Ishikawa (cell line): ENCODE measurements at regions not wholly inside any gene's neighbourhood (a gene's known extent, or its start where the extent isn't known, plus 50 kb on each side); places are given as distances from the start of the nearest gene placed in this dataset.

Source experiments
- CEBPB ChIP-seq: IDR thresholded peaks from 2 replicates; pipeline ENCODE4 v1.6.1; 2012
- CREB1 ChIP-seq: IDR thresholded peaks from 2 replicates; pipeline ENCODE4 v1.6.1; 2012; ENCODE audit warnings: low read depth
- EGR1 ChIP-seq: IDR thresholded peaks from 2 replicates; pipeline ENCODE4 v1.6.1; 2012
- EP300 ChIP-seq: IDR thresholded peaks from 2 replicates; pipeline ENCODE4 v1.6.1; 2012; ENCODE audit warnings: borderline replicate concordance
- FOXM1 ChIP-seq: IDR thresholded peaks from 2 replicates; pipeline ENCODE4 v1.6.1; 2012; ENCODE audit warnings: low read depth, borderline replicate concordance
- MAX ChIP-seq: IDR thresholded peaks from 2 replicates; pipeline ENCODE4 v1.6.1; 2012
- NFIC ChIP-seq: IDR thresholded peaks from 2 replicates; pipeline ENCODE4 v1.6.1; 2012
- RAD21 ChIP-seq: IDR thresholded peaks from 2 replicates; pipeline ENCODE4 v1.6.1; 2012; ENCODE audit warnings: low read depth
- REST ChIP-seq: IDR thresholded peaks from 2 replicates; pipeline ENCODE4 v1.6.1; 2012; ENCODE audit warnings: low read depth, mild to moderate bottlenecking
- TAF1 ChIP-seq: IDR thresholded peaks from 2 replicates; pipeline ENCODE4 v1.6.1; 2012; ENCODE audit warnings: low read depth, mild to moderate bottlenecking
- TCF12 ChIP-seq: IDR thresholded peaks from 2 replicates; pipeline ENCODE4 v1.6.1; 2012; ENCODE audit warnings: low read depth
- TEAD4 ChIP-seq: IDR thresholded peaks from 2 replicates; pipeline ENCODE4 v1.6.1; 2012
- USF1 ChIP-seq: IDR thresholded peaks from 2 replicates; pipeline ENCODE4 v1.6.1; 2012
- YY1 ChIP-seq: IDR thresholded peaks from 2 replicates; pipeline ENCODE4 v1.6.1; 2012; ENCODE audit warnings: low read depth
- ZBTB7A ChIP-seq: IDR thresholded peaks from 2 replicates; pipeline ENCODE4 v1.6.1; 2012; ENCODE audit warnings: low read depth

- no peak for TF ChIP-seq TEAD4
- TF ChIP-seq ZBTB7A, result no peak
- TF ChIP-seq USF1, result no peak
- TF ChIP-seq YY1, result no peak
- TF ChIP-seq FOXM1, result no peak
- TF ChIP-seq MAX, result no peak
- no peak for TF ChIP-seq TCF12
- TF ChIP-seq RAD21, result no peak
Observed at GRCh38 chr21:16536140-16536539, 806.4 kb downstream of the USP25 start.

GRCh38 chr21:16536643-16537434 lies 807.1 kb downstream of the USP25 start:
- TF ChIP-seq NFIC, result 0 out of 2 replicates have a peak, but pooled peaks have one; percentile 15
- TF ChIP-seq TCF12, result no peak

- TF ChIP-seq ZBTB7A, result no peak
- no peak for TF ChIP-seq REST
- no peak for TF ChIP-seq MAX
- TF ChIP-seq USF1, result no peak
- TF ChIP-seq NFIC, result no peak
- no peak for TF ChIP-seq RAD21
- no peak for TF ChIP-seq TCF12
- no peak for TF ChIP-seq TAF1
- no peak for TF ChIP-seq EGR1
- TF ChIP-seq EP300, result no peak
- no peak for TF ChIP-seq TEAD4
- no peak for TF ChIP-seq FOXM1
- TF ChIP-seq CREB1, result no peak
- TF ChIP-seq YY1, result no peak
- no peak for TF ChIP-seq CEBPB
Observed at GRCh38 chr21:16537501-16537900, 807.7 kb downstream of the USP25 start.

- TF ChIP-seq TAF1 (no peak), MAX (no peak), REST (no peak), FOXM1 (no peak), CEBPB (no peak), USF1 (no peak), RAD21 (no peak), EP300 (no peak), ZBTB7A (no peak), YY1 (no peak), TCF12 (no peak), NFIC (no peak), TEAD4 (no peak), CREB1 (no peak)
Observed at GRCh38 chr21:16538405-16538804, 808.6 kb downstream of the USP25 start.

- TF ChIP-seq EGR1 (no peak), EP300 (no peak), TCF12 (no peak), TAF1 (no peak)
Observed at GRCh38 chr21:16538936-16539440, 809.2 kb downstream of the USP25 start.

- TF ChIP-seq EGR1 (no peak), REST (no peak), CREB1 (no peak), TEAD4 (no peak), MAX (no peak), USF1 (no peak), TCF12 (no peak), NFIC (no peak), CEBPB (no peak), FOXM1 (no peak), YY1 (no peak), RAD21 (no peak), ZBTB7A (no peak)
Observed at GRCh38 chr21:16540966-16541727, 811.4 kb downstream of the USP25 start.
